ENCODE measurements at regions not wholly inside any gene's neighbourhood (a gene's known extent, or its start where the extent isn't known, plus 50 kb on each side); places are given as distances from the start of the nearest gene placed in this dataset.
A peak's percentile ranks its signal among the peaks of the same experiment; 100 is the strongest.

DNA sequence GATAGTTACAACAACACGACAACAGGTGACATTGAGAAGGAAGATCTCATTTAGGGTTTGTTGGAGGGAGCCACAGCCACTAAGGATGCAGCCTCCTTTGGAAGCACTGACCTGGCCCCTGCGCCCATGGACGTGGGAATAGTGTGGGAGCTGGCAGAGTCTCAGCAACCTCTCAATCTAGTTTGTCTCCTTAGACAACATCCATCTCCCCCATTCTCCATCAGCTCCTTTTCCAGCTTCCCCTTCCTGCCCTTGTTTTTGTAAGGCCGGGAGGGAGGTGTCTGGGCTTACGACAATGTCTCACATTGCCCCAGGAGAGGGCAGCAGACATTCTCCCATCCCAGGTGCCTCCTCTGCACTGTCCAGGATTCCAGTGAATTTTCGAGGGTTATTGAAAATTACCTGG, 170.2 kb upstream of the PZP start:
- no peak for DNase-seq
- 60 to 64% methylated on average over 5 to 6 of the region's 6 CpGs for WGBS, 2 donors
- Histone ChIP-seq H3K36me3 (no peaks in the 10 kb centered on the region), H3K9me3 (no peaks in the 10 kb centered on the region), H3K27me3 (no peaks in the 10 kb centered on the region), H3K4me1 (no peaks in the 10 kb centered on the region), H3K4me3 (no peak overlapping the region), H3K27ac (no peak overlapping the region)
- TF ChIP-seq POLR2A (IDR thresholded peaks at IDR 0.05): no peak
- TF ChIP-seq, protein P1, sequence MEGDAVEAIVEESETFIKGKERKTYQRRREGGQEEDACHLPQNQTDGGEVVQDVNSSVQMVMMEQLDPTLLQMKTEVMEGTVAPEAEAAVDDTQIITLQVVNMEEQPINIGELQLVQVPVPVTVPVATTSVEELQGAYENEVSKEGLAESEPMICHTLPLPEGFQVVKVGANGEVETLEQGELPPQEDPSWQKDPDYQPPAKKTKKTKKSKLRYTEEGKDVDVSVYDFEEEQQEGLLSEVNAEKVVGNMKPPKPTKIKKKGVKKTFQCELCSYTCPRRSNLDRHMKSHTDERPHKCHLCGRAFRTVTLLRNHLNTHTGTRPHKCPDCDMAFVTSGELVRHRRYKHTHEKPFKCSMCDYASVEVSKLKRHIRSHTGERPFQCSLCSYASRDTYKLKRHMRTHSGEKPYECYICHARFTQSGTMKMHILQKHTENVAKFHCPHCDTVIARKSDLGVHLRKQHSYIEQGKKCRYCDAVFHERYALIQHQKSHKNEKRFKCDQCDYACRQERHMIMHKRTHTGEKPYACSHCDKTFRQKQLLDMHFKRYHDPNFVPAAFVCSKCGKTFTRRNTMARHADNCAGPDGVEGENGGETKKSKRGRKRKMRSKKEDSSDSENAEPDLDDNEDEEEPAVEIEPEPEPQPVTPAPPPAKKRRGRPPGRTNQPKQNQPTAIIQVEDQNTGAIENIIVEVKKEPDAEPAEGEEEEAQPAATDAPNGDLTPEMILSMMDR (IDR thresholded peaks at IDR 0.05): peak in 4 of 6 experiments; percentile 10 to 43 (median 18)
- intact Hi-C loops (cut with DNase I): no loop called here

DNA sequence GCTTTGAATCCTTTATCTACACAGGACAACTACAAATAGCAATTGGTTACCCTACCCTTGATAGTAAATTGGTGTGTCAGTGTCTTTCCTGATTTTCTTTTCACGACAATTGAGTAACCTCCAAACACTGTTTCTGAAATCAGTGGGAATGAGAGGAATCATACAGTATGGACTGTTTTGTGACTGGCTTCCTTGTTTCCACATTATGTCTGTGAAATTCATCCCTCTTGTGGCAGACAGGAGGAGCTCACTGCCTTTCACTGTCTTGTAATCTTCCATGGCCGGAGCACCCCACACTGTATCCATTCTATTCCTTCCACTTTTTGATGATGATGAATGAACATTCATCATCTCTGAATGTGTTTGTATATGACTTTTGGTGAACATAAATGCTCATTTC, 164.0 kb upstream of the PZP start:
- TF ChIP-seq POLR2A (IDR thresholded peaks at IDR 0.05): no peak
- TF ChIP-seq, protein P1 (IDR thresholded peaks at IDR 0.05): peak in 2 of 6 experiments; percentile 28 to 54
- Histone ChIP-seq H3K27ac (no peak overlapping the region), H3K4me1 (no peaks in the 10 kb centered on the region), H3K36me3 (no peaks in the 10 kb centered on the region), H3K9me3 (no peaks in the 10 kb centered on the region), H3K4me3 (no peak overlapping the region), H3K27me3 (no peaks in the 10 kb centered on the region)
- WGBS, 2 donors: 80 to 94% methylated on average over 2 of the region's 2 CpGs
- intact Hi-C loops (cut with DNase I): no loop called here
- no peak for DNase-seq

DNA sequence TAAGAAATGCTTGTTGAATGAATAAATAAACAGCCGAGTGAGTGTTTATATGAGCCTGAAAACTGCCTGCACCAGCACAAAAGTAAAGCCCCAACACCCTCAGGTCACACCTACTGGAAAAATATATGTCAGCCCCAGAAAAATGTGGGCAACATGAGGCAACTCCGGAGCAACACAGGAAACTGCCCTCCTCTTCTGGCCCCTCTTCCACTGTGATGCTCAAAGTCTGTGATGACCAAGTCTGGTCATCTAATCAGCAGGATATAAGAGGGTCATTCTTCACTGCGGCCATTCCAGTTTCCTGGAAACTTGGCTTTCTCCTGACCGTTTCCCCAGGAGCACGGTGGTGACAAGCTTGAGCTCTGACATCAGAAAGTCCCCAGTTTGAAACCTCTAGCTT, 159.6 kb upstream of the PZP start:
- Histone ChIP-seq H3K27ac (no peak overlapping the region), H3K4me1 (peaks cover 0 to 22% (median 7%) of the 10 kb centered on the region in 3 donors), H3K4me3 (no peak overlapping the region), H3K27me3 (no peaks in the 10 kb centered on the region), H3K36me3 (no peaks in the 10 kb centered on the region), H3K9me3 (no peaks in the 10 kb centered on the region)
- TF ChIP-seq POLR2A (IDR thresholded peaks at IDR 0.05): no peak
- TF ChIP-seq, protein P1 (IDR thresholded peaks at IDR 0.05): no peak
- 61 to 71% methylated on average over 5 of the region's 5 CpGs for WGBS, 2 donors
- no peak for DNase-seq
- intact Hi-C loops (cut with DNase I): no loop called here

DNA sequence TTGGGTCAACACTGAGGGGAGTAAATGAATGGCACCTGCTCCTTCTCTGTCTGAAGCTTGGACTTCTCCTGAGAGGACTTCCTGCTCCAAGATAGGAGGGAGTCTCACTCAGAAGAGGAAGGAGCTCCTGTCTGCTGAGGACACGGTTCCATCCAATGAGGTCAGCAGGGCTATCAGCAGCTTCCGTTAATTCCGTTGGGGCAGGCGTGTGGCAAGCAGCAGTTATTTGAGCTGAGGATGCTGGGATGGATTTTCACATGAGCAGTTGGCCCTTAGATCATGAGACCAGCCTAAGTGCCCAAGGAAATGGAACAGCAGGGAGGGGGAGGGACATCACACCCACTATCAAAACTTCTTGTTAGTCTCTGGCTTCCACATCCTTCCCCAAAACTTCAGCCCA, 159.0 kb upstream of the PZP start:
- no peaks in the 10 kb centered on the region for H3K9me3 ChIP-seq
- peaks cover 0 to 22% (median 7%) of the 10 kb centered on the region in 3 donors for H3K4me1 ChIP-seq
- H3K36me3 ChIP-seq: no peaks in the 10 kb centered on the region
- no peaks in the 10 kb centered on the region for H3K27me3 ChIP-seq
- H3K4me3 ChIP-seq: no peak overlapping the region
- no peak overlapping the region for H3K27ac ChIP-seq
- WGBS, 2 donors: 81% methylated on average over 3 of the region's 4 CpGs; no CpG with 5 or more reads in 1 of the 2 donors
- intact Hi-C loops (cut with DNase I): no loop called here
- TF ChIP-seq POLR2A (IDR thresholded peaks at IDR 0.05): no peak
- TF ChIP-seq, protein P1 (IDR thresholded peaks at IDR 0.05): no peak
- no peak for DNase-seq

DNA sequence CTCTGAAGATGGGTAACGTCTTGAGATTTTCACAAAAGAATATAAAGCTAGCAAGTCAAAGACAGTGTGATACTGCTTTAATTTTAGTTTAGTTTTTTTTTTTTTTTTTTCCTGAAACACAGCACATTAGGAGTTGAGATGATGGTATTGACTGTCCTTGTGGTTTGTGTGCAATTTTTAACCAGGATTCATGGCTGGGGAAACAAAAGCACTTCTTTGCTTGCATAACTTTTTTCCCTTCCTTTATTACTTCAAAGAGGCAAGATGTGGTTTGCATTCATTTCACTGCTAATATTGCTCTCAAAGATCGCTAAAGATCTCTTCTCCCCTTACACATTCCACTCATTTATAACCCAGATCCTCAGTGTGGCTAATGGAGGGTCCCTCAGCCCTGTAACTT, 157.1 kb upstream of the PZP start:
- Histone ChIP-seq H3K27me3 (no peaks in the 10 kb centered on the region), H3K4me3 (no peak overlapping the region), H3K27ac (peak overlapping the region in 1 of 4 donors; percentile 26), H3K4me1 (peaks cover 0 to 22% (median 7%) of the 10 kb centered on the region in 3 donors), H3K9me3 (no peaks in the 10 kb centered on the region), H3K36me3 (no peaks in the 10 kb centered on the region)
- WGBS, 2 donors: 46 to 55% methylated on average over 2 of the region's 2 CpGs
- no peak for DNase-seq
- intact Hi-C loops (cut with DNase I): no loop called here
- TF ChIP-seq, protein P1 (IDR thresholded peaks at IDR 0.05): no peak
- TF ChIP-seq POLR2A (IDR thresholded peaks at IDR 0.05): no peak

All from esophagus squamous epithelium (tissue), 5 donors.